Medulla oblongata (tissue), 1 donor: ENCODE measurements at regions not wholly inside any gene's neighbourhood (a gene's known extent, or its start where the extent isn't known, plus 50 kb on each side); places are given as distances from the start of the nearest gene placed in this dataset.

Source experiments
- DNase-seq: peaks from one replicate; pipeline ENCODE4 v3.0.0-alpha.2; 2015; ENCODE audit errors: extremely low spot score

- DNase-seq: no peak
Measured at GRCh38 chr2:211067029-211067428, 510.6 kb downstream of the CPS1 start.

GRCh38 chr2:211068108-211068780 is 511.8 kb downstream of the CPS1 start:
- no peak for DNase-seq

DNA sequence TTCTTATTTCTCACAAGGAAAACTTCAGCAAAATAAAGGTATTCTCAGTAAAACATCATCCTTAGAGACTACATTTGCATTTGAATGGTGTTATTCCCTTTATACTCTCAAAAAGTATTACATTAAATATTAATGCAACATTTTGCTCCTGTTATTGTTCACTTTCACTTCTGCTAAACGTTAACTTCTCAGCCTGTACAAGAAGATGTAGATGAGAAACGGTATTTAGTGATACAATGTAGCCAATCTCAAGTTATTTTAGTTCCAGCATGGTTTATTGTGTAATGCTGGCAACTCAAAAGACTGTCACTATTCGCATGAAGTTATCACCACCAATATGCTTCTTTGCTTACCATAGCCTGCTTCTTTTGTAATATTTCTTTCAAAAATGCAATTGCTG is 514.1 kb downstream of the CPS1 start:
- DNase-seq: no peak

DNA sequence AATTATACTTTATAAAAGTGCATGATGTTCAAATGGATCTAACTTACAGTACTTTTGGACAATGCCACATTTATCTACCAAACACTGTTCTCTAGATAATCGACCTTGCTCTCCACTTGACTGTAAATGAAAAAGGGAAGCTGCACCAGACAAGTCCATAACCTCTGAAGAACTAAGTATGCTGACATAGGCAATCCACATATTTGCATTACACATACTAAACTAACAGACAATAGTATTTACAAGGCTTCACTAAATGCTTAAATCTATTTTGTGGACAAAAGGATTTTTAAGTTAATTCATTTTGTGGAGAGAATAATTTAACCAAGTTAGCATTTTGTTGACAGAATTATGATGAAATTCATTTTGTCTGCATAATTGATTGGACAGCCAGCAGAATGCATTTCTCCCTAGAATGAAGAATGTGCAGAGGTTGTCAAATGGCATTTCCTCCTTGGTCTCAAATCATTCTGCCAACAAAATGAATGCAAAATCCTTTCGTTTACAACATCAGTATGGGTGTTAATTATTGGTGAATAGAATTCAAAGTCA is 520.9 kb downstream of the CPS1 start:
- DNase-seq: no peak

GRCh38 chr2:211084352-211084751 is 528.0 kb downstream of the CPS1 start:
- DNase-seq: no peak

DNA sequence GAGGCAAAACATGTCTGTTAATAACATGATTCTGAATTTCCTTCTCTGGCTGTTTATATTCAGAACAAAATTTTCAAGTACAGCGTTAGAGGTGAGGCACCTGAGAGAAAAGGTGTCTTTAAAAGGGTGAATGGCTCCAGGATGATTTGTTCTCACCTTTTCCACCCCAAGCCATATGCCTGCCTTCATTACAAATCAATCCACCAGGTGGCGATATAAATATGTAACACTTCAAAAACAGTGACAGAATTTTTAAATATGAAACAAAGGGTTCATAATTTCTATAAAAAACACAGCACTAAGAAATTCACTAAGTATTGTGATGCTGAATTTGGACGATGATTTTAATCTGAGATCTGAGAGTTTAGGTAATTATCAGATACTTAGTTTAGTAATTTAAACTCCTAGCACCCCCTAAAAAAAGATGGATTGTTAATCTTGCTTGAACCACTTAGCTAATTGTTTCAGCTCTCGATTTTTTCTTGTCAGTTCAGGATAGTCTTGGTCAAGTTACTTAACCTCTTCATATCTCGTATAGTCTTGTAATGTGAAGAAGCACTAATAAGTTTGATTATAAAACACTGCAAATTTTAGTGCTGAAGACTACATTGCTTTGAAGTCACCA is 528.8 kb downstream of the CPS1 start:
- peak; percentile 30 for DNase-seq

DNA sequence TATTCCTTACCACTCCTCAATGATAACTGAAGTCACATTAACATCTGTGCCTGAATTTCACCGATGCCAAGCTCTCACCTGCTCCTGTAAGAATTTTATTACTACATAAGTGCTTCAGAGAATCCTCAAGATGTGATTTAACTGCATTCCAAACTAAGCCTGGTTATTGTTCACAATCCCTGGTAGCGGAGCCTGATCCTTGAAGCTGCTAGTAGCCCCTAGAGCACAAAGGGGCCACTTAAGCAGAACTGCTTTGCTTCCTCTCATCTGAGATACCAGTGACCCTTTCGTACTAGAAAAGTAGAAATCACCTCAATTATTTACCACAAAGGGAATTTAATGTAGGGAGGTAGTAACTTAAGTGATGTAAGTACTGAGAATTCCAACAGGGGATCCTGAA is 529.6 kb downstream of the CPS1 start:
- DNase-seq: no peak

DNA sequence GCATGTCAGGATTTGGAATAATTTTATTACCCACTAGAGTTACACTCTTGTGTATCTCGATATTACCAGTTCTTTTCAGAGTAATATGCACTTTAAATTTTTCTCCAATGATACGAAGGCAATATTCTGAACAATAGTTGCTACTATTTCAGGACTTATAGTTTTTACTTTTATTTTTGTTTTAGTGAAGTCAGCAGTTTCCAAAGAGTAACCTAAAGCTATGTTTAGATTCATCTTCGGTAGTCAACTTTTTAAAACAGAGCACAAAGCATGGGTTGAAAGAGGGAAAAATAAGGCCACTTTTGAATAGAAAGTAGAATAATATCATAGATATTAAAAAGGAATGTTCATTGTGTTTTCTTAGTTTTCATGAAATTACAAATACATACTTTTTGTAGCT is 532.7 kb downstream of the CPS1 start:
- no peak for DNase-seq

DNA sequence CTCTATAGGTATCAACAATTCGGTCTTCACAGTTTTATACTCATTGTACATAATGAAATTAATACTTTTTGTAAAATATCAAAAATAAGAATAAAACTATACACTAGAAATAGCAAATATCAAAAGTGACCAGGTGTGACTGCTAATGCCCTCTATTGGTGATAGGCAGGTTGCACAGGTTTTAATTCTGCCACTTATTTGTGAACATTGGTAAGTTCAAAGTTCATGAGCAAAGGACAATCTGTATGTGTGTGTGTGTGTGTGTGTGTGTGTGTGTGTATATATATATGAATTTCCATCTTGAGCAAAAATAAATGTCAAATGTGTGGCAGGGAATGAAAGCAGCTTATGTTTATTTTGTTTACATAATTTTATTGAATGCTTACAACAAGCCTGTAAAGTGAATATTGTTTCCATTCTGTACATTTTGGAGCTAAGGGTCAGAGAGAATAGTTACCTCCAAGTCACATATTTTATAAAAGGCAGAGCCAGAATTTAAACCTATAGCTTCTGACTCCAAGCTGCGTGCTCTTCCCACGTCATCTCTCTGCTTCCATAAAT is 537.4 kb downstream of the CPS1 start:
- no peak for DNase-seq

DNA sequence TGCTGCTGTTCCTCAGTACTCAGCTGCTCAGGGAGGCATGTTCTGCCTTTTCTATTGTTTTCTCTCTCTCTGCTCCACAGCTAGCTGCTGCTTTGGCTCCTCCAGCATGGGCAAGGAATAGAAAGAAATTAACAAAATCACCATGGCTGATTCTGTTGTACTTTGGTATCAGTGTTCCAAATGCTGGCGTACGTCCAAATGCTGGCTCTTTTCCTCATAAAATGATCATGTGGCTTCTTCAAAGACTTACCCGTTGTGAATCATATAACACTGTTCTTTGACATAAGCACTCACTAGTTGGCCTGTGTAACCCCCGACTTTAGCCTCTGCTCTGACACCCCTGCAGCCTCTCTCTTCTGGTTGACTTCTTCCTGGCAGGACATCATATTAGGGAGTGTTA is 547.6 kb downstream of the CPS1 start:
- DNase-seq: no peak

- DNase-seq: no peak
Measured at GRCh38 chr2:211113334-211114175, 557.2 kb downstream of the CPS1 start.

- no peak for DNase-seq
Measured at GRCh38 chr2:211114826-211115455, 558.5 kb downstream of the CPS1 start.

GRCh38 chr2:211117026-211117425 is 560.6 kb downstream of the CPS1 start:
- no peak for DNase-seq

- DNase-seq: no peak
Measured at GRCh38 chr2:211126256-211126655, 569.9 kb downstream of the CPS1 start.

- DNase-seq: no peak
Measured at GRCh38 chr2:211127501-211127900, 571.1 kb downstream of the CPS1 start.

GRCh38 chr2:211128287-211128686 is 571.9 kb downstream of the CPS1 start:
- no peak for DNase-seq

DNA sequence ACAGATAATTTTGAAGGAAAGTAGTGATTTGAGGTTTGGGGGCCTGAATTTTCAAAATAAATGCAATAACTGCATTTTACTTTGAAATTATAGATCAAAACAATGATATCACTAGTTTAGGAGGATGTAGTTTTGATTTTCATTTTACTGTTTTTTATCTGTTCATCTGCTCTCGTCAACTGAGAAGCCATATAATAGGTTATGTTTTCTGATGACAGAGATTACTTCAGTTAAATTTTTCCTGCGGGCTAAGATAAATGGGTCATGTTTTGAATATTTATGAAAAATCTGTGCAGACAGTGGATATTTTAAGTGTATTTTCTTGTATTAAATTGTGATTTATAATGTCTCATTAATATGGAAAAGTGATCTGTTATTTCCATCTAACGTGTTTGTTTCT is 573.4 kb downstream of the CPS1 start:
- no peak for DNase-seq

DNA sequence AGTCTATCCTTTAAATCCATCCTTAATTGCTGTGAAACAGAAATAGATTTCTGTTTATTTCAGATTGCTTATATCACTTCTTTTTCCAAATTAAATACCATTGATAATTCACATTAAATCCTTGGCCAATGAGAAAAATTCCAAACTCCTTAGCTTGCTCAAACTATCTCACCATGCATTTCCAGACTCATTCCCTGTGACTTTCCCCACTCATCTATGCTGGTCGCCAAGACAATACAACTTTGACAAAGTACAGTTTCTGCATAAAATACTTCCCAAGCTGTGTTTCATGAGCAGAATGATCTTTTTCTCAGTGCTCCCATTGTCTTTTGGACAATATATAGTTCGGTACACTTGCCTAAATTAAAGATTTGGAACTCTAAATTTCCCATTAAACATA is 575.6 kb downstream of the CPS1 start:
- DNase-seq: no peak

GRCh38 chr2:211132573-211132972 is 576.2 kb downstream of the CPS1 start:
- no peak for DNase-seq

DNA sequence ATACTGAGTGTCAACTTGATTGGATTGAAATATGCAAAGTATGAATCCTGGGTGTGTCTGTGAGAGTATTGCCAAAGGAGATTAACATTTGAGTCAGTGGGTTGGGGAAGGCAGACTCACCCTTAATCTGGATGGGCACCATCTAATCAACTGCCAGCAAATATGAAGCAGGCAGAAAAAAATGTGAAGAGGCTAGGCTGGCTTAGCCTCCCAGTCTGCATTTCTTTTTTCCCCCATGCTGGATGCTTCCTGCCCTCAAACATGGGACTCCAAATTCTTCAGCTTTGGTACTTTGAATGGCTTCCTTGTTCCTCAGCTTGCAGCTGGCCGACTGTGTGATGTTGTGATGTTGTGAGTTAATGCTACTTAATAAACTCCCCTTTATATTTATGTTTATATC is 577.4 kb downstream of the CPS1 start:
- no peak for DNase-seq

DNA sequence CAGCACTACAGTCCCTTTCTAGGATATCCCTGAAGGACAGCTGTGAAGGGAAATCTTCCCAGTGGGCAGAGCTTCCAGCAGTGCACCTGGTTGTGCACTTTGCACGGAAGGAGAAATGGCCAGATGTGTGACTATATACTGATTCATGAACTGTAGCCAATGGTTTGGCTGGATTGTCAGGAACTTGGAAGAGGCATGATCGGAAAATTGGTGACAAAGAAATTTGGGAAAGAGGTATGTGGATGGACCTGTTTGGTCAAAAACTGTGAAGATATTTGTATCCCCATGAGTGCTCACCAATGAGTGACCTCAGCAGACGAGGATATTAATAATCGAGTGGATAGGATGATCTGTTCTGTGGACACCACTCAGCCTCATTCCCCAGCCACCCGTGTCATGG is 582.2 kb downstream of the CPS1 start:
- DNase-seq: no peak

DNA sequence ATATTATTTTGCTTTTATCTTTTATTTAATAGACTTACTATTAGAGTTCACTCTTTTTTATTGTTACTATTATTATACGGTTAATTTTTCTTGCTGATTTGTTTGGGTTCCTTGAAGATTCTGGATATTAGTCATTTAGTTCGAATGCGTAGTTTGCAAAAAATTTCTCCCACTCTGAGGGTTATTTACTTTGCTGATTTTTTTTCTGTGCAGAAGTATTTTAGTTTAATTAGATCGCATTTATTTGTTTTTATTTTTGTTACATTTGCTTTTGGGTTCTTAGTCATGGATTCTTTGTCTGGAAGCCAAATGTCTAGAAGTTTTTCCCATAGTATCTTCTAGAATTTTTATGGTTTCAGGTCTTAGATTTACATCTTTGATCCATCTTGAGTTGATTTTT is 585.2 kb downstream of the CPS1 start:
- DNase-seq: no peak
